ENCODE measurements at regions not wholly inside any gene's neighbourhood (a gene's known extent, or its start where the extent isn't known, plus 50 kb on each side); places are given as distances from the start of the nearest gene placed in this dataset.
A peak's percentile ranks its signal among the peaks of the same experiment; 100 is the strongest.
"Not testable (repeated sequence)": the region's sequence is repeated elsewhere in the genome, so short reads cannot be mapped to it uniquely, and the experiment has no call there.

GRCh38 chr6:151671195-151671594, 136.3 kb upstream of the ESR1 start:
- FAIRE-seq, result no peak
- DNase-seq (ENCODE audit: insufficient read length, low spot score), result no peak

GRCh38 chr6:151674578-151674977, 132.9 kb upstream of the ESR1 start:
- DNase-seq (ENCODE audit: insufficient read length, low spot score) (no peak), FAIRE-seq (no peak)

GRCh38 chr6:151675746-151676459, 131.6 kb upstream of the ESR1 start:
- peak; percentile 78 for FAIRE-seq
- peak; percentile 70 for DNase-seq (ENCODE audit: insufficient read length, low spot score)

GRCh38 chr6:151676460-151676945, 131.0 kb upstream of the ESR1 start:
- DNase-seq (ENCODE audit: insufficient read length, low spot score) (no peak), FAIRE-seq (no peak)

- no peak for FAIRE-seq
- no peak for DNase-seq (ENCODE audit: insufficient read length, low spot score)
These were observed 130.1 kb upstream of the ESR1 start for GRCh38 chr6:151677404-151677803.

- no peak for DNase-seq (ENCODE audit: insufficient read length, low spot score)
These were observed 128.4 kb upstream of the ESR1 start for GRCh38 chr6:151679081-151679480.

GRCh38 chr6:151679941-151680340, 127.5 kb upstream of the ESR1 start:
- no peak for DNase-seq (ENCODE audit: insufficient read length, low spot score)
- no peak for FAIRE-seq

More at GRCh38 chr6:151679081-151679480, 128.4 kb upstream of the ESR1 start:
- no peak for FAIRE-seq

GRCh38 chr6:151680846-151681432, 126.5 kb upstream of the ESR1 start:
- FAIRE-seq (no peak), DNase-seq (ENCODE audit: insufficient read length, low spot score) (no peak)

GRCh38 chr6:151681433-151682059, 125.9 kb upstream of the ESR1 start:
- FAIRE-seq, result no peak

GRCh38 chr6:151682251-151682650, 125.2 kb upstream of the ESR1 start:
- DNase-seq (ENCODE audit: insufficient read length, low spot score), result no peak
- no peak for FAIRE-seq

More at GRCh38 chr6:151681433-151682059, 125.9 kb upstream of the ESR1 start:
- no peak for DNase-seq (ENCODE audit: insufficient read length, low spot score)

GRCh38 chr6:151682922-151683321, 124.6 kb upstream of the ESR1 start:
- no peak for FAIRE-seq
- no peak for DNase-seq (ENCODE audit: insufficient read length, low spot score)

- DNase-seq (ENCODE audit: insufficient read length, low spot score), result no peak
- no peak for FAIRE-seq
These were observed 124.1 kb upstream of the ESR1 start for GRCh38 chr6:151683381-151683780.

- FAIRE-seq (no peak), DNase-seq (ENCODE audit: insufficient read length, low spot score) (no peak)
These were observed 117.8 kb upstream of the ESR1 start for GRCh38 chr6:151689499-151690201.

- FAIRE-seq, result no peak
- DNase-seq (ENCODE audit: insufficient read length, low spot score), result no peak
These were observed 117.2 kb upstream of the ESR1 start for GRCh38 chr6:151690303-151690702.

GRCh38 chr6:151690768-151691562, 116.5 kb upstream of the ESR1 start:
- peak; percentile 92 for FAIRE-seq

GRCh38 chr6:151692216-151692615, 115.3 kb upstream of the ESR1 start:
- DNase-seq (ENCODE audit: insufficient read length, low spot score) (no peak), FAIRE-seq (no peak)

More at GRCh38 chr6:151690768-151691562, 116.5 kb upstream of the ESR1 start:
- peak; percentile 31 for DNase-seq (ENCODE audit: insufficient read length, low spot score)

- DNase-seq (ENCODE audit: insufficient read length, low spot score), result no peak
- no peak for FAIRE-seq
These were observed 114.1 kb upstream of the ESR1 start for GRCh38 chr6:151693366-151693765.

GRCh38 chr6:151695156-151695555, 112.3 kb upstream of the ESR1 start:
- FAIRE-seq, result no peak
- DNase-seq (ENCODE audit: insufficient read length, low spot score), result no peak

GRCh38 chr6:151696302-151696701, 111.2 kb upstream of the ESR1 start:
- DNase-seq (ENCODE audit: insufficient read length, low spot score); FAIRE-seq: not testable (repeated sequence)

Data from GM19239 (cell line).